H1 (cell line): ENCODE measurements at regions not wholly inside any gene's neighbourhood (a gene's known extent, or its start where the extent isn't known, plus 50 kb on each side); places are given as distances from the start of the nearest gene placed in this dataset.

Experiments
- CTCF ChIA-PET: fragments of 300-600 bp; sonication (Branson Sonifier 250); formaldehyde crosslinking; loops from one replicate; lab custom pipeline; 2021; ENCODE audit not compliant: partially characterized antibody; lab: Charles Lee
- POLR2A ChIA-PET: fragments of 300-600 bp; sonication (Branson Sonifier 250); formaldehyde crosslinking; loops from one replicate; lab custom pipeline; 2021; ENCODE audit warnings: inconsistent platforms; ENCODE audit not compliant: partially characterized antibody; lab: Charles Lee
- DNase-seq, 2 experiments: peaks; one replicate each; pipeline versions ENCODE4 v3.0.0 to v3.0.0-alpha.2; 2010 to 2022; ENCODE audit warnings: low spot score in 2 of 2, low read depth in 1 of 2, mixed read lengths in 1 of 2
- FAIRE-seq: peaks from 2 replicates; lab custom pipeline; 2011; peaks lifted over from hg19 to GRCh38; lab: Jason Lieb, UNC
- H2AFZ ChIP-seq: 2 replicates; pipeline ENCODE4 v1.8.1; 2012; ENCODE audit warnings: low read length, inconsistent platforms
- H2AK5ac ChIP-seq: 2 replicates; pipeline ENCODE4 v1.6.1; 2013; ENCODE audit warnings: low read depth, low read length
- H2BK120ac ChIP-seq: replicated peaks from 2 replicates; pipeline ENCODE3; 2013; ENCODE audit warnings: low read depth, low read length, inconsistent platforms
- H2BK12ac ChIP-seq: 2 replicates; pipeline ENCODE4 v1.6.1; 2013; ENCODE audit warnings: low read depth, low read length
- H2BK15ac ChIP-seq: 2 replicates; pipeline ENCODE4 v1.6.1; 2013; ENCODE audit warnings: low read length
- H2BK20ac ChIP-seq: 2 replicates; pipeline ENCODE4 v1.6.1; 2013; ENCODE audit warnings: low read length
- H2BK5ac ChIP-seq: 2 replicates; pipeline ENCODE4 v1.6.1; 2013; ENCODE audit warnings: low read depth, low read length
- H3K14ac ChIP-seq: 2 replicates; pipeline ENCODE4 v1.6.1; 2013; ENCODE audit warnings: inconsistent platforms; ENCODE audit not compliant: insufficient read length
- H3K18ac ChIP-seq: 2 replicates; pipeline ENCODE4 v1.6.1; 2013; ENCODE audit warnings: low read length; ENCODE audit errors: extremely low read depth
- H3K23ac ChIP-seq: 2 replicates; pipeline ENCODE4 v1.6.1; 2013; ENCODE audit warnings: inconsistent platforms; ENCODE audit not compliant: insufficient read length
- H3K23me2 ChIP-seq: 2 replicates; pipeline ENCODE4 v1.6.1; 2013; ENCODE audit warnings: low read depth, low read length
- H3K27ac ChIP-seq: 2 replicates; pipeline ENCODE4 v1.6.1; 2011; ENCODE audit warnings: low read depth, low read length, inconsistent platforms
- H3K27me3 ChIP-seq, 4 experiments: replicated peaks in 1 of 4; 1 replicate in 1 of 4; 2 replicates in 3 of 4; pipeline versions ENCODE4 v1.6.1 to v1.8.1; 2011 to 2013; ENCODE audit warnings: low read length in 3 of 4, mild to moderate bottlenecking in 3 of 4, inconsistent platforms in 2 of 4, mixed read lengths in 2 of 4, moderate library complexity in 1 of 4; ENCODE audit not compliant: control insufficient read depth in 3 of 4, insufficient read depth in 3 of 4; ENCODE audit errors: extremely low read depth in 1 of 4
- H3K36me3 ChIP-seq, 4 experiments: 2 replicates each; pipeline versions ENCODE4 v1.6.1 to v1.8.1; 2011 to 2013; ENCODE audit warnings: mild to moderate bottlenecking in 4 of 4, low read length in 3 of 4, moderate library complexity in 2 of 4, control low read depth in 1 of 4, inconsistent platforms in 1 of 4; ENCODE audit not compliant: insufficient read depth in 4 of 4, control insufficient read depth in 2 of 4
- H3K4ac ChIP-seq: replicated peaks from 2 replicates; pipeline ENCODE3; 2013; ENCODE audit warnings: low read length, low read depth, mixed read lengths, inconsistent platforms; ENCODE audit not compliant: insufficient read length
- H3K4me1 ChIP-seq, 4 experiments: replicated peaks in 1 of 4; 1 replicate in 1 of 4; 2 replicates in 3 of 4; pipeline versions ENCODE4 v1.6.1 to v1.8.1; 2011 to 2013; ENCODE audit warnings: low read length in 3 of 4, inconsistent platforms in 2 of 4, mixed read lengths in 1 of 4; ENCODE audit not compliant: insufficient read depth in 4 of 4, control insufficient read depth in 3 of 4
- H3K4me2 ChIP-seq, 2 experiments: 2 replicates each; pipeline versions ENCODE4 v1.6.1 to v1.8.1; 2011 to 2013; ENCODE audit warnings: low read depth in 2 of 2, low read length in 2 of 2, control low read depth in 1 of 2, inconsistent platforms in 1 of 2, mild to moderate bottlenecking in 1 of 2; ENCODE audit not compliant: insufficient read depth in 1 of 2
- H3K4me3 ChIP-seq, 4 experiments: fragments of 200-600, 300-600 bp in 1 of 4; sonication (generic), shearing (Covaris generic), sonication (Bioruptor Twin) in 1 of 4; 2 replicates each; pipeline versions ENCODE4 v1.5.1 to v1.8.1; 2011 to 2016; ENCODE audit warnings: low read length in 4 of 4, low read depth in 3 of 4, control low read depth in 2 of 4, inconsistent platforms in 2 of 4, mild to moderate bottlenecking in 2 of 4, mixed read lengths in 1 of 4, moderate library complexity in 1 of 4; ENCODE audit not compliant: insufficient read depth in 2 of 4; ENCODE audit errors: extremely low read depth in 1 of 4
- H3K56ac ChIP-seq: replicated peaks from 2 replicates; pipeline ENCODE3; 2013; ENCODE audit warnings: low read depth, mild to moderate bottlenecking, mixed read lengths, low read length, inconsistent platforms; ENCODE audit not compliant: insufficient read length
- H3K79me1 ChIP-seq: 2 replicates; pipeline ENCODE4 v1.6.1; 2013; ENCODE audit warnings: low read depth, low read length, control low read depth
- H3K79me2 ChIP-seq, 2 experiments: 2 replicates each; pipeline versions ENCODE4 v1.6.1 to v1.8.1; 2012 to 2013; ENCODE audit warnings: low read length in 2 of 2, mild to moderate bottlenecking in 2 of 2, inconsistent platforms in 1 of 2; ENCODE audit not compliant: insufficient read depth in 2 of 2, control insufficient read depth in 1 of 2
- H3K9ac ChIP-seq, 4 experiments: replicated peaks in 1 of 4; 1 replicate in 1 of 4; 2 replicates in 3 of 4; pipeline versions ENCODE4 v1.6.1 to v1.8.1; 2011 to 2013; ENCODE audit warnings: low read depth in 3 of 4, low read length in 3 of 4, control low read depth in 2 of 4, mild to moderate bottlenecking in 2 of 4, moderate library complexity in 2 of 4, inconsistent platforms in 1 of 4; ENCODE audit errors: extremely low read depth in 1 of 4
- H3K9me3 ChIP-seq, 2 experiments: 2 replicates each; pipeline versions ENCODE4 v1.6.1 to v1.8.1; 2012 to 2013; ENCODE audit warnings: mild to moderate bottlenecking in 2 of 2, moderate library complexity in 2 of 2, control low read depth in 1 of 2, inconsistent platforms in 1 of 2, low read depth in 1 of 2, low read length in 1 of 2, mixed read lengths in 1 of 2; ENCODE audit not compliant: insufficient read depth in 2 of 2
- H4K20me1 ChIP-seq, 2 experiments: replicated peaks in 1 of 2; 2 replicates each; pipeline versions ENCODE3 to v1.8.1; 2011 to 2013; ENCODE audit warnings: inconsistent platforms in 2 of 2, low read length in 2 of 2, mild to moderate bottlenecking in 1 of 2; ENCODE audit not compliant: insufficient read depth in 2 of 2, control insufficient read depth in 1 of 2
- H4K5ac ChIP-seq: 2 replicates; pipeline ENCODE4 v1.6.1; 2013; ENCODE audit warnings: low read length, low read depth, mixed read lengths, inconsistent platforms; ENCODE audit not compliant: insufficient read length
- H4K8ac ChIP-seq: 2 replicates; pipeline ENCODE4 v1.8.0; 2013; ENCODE audit warnings: mild to moderate bottlenecking, moderate library complexity, low read length, inconsistent platforms; ENCODE audit not compliant: insufficient read depth; ENCODE audit errors: extremely low read depth
- H4K91ac ChIP-seq: replicated peaks from 2 replicates; pipeline ENCODE3; 2013; ENCODE audit warnings: low read length, mixed read lengths, inconsistent platforms; ENCODE audit not compliant: insufficient read length
- CEBPB ChIP-seq: IDR thresholded peaks from 2 replicates; pipeline ENCODE4 v1.6.1; 2012; ENCODE audit warnings: low read depth, low read length
- CTBP2 ChIP-seq: IDR thresholded peaks from 2 replicates; pipeline ENCODE4 v1.7.0; 2011; ENCODE audit warnings: borderline replicate concordance, mild to moderate bottlenecking, moderate library complexity, mixed read lengths, low read length; ENCODE audit not compliant: insufficient read depth, insufficient read length
- HDAC6 ChIP-seq: IDR thresholded peaks from one replicate; pipeline ENCODE4 v1.7.1; 2012; ENCODE audit warnings: low read depth, mild to moderate bottlenecking, inconsistent platforms, low read length, moderate library complexity
- JUND ChIP-seq: IDR thresholded peaks from 2 replicates; pipeline ENCODE4 v1.6.1; 2011; ENCODE audit warnings: mild to moderate bottlenecking, improper control_type of control experiment, low read length
- RXRA ChIP-seq: IDR thresholded peaks from 2 replicates; pipeline ENCODE4 v1.6.1; 2011; ENCODE audit warnings: low read depth, mild to moderate bottlenecking, low read length, moderate library complexity; ENCODE audit not compliant: insufficient read depth
- YY1 ChIP-seq: IDR thresholded peaks from 2 replicates; pipeline ENCODE4 v1.6.1; 2011; ENCODE audit warnings: low read depth, mild to moderate bottlenecking, low read length
- WGBS, 2 experiments: shearing (Covaris generic) in 1 of 2; methylation state at CpG; one replicate each; pipeline versions ENCODE4 v1.1.6 to v1.1.7; 2013 to 2015; ENCODE audit warnings: low lambda C conversion rate in 2 of 2, mixed read lengths in 2 of 2, inconsistent platforms in 1 of 2, low coverage in 1 of 2, missing lambda C conversion rate in 1 of 2; ENCODE audit not compliant: insufficient replicate concordance in 2 of 2, insufficient coverage in 1 of 2, insufficient read length in 1 of 2; ENCODE audit errors: extremely low coverage in 1 of 2, missing lambda C conversion rate in 1 of 2; 5-methylcytosine and 5-hydroxymethylcytosine counted together
- TF ChIP-seq, protein P1 (sequence below): IDR thresholded peaks from 2 replicates; pipeline ENCODE4 v1.6.1; 2012; ENCODE audit warnings: low read length, inconsistent platforms
- TF ChIP-seq, protein P2 (sequence below): IDR thresholded peaks from 2 replicates; pipeline ENCODE4 v1.6.1; 2011; ENCODE audit warnings: low read length, improper control_type of control experiment

DNA sequence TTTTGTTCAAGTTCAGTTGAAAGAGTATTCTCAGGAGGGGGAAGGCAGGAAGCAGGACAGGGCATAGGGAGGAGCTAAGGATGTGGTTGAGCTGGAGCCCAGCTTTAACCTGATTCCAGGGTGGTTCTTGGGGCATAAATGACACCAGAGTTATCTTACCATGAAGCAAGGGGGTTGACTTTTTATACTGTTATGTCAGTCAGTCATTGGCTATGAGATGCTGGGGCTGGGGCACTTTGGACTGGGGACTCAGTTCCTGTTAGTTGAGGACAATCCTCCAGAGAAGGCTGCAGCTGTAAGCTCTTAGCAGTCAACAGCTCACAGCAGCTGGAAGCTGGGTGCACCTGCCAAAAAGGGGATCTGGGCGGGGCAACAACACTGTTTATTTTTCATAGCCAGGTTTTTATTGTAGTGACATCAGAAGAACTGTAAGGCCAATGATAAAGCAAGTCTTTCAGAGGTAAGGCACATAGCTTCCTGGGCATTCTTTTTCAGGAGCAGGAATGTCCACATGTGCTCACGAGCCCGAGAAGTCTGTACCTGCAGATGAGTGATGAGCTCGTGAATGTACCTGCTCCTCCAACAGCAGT is 78.5 kb downstream of the MID1IP1 start:
- H3K9me3 ChIP-seq: no peaks in the 10 kb centered on the region
- H3K4me1 ChIP-seq: peaks cover 0 to 2% (median 0%) of the 10 kb centered on the region in 4 experiments; a peak in 1 of 7 replicates
- H2AFZ ChIP-seq: no peak overlapping the region
- no peak overlapping the region for H3K4me2 ChIP-seq
- H4K8ac ChIP-seq: no peak overlapping the region
- no peaks in the 10 kb centered on the region for H3K79me2 ChIP-seq
- no peak overlapping the region for H3K4ac ChIP-seq
- H3K18ac ChIP-seq: no peak overlapping the region
- no peak for TF ChIP-seq CEBPB
- TF ChIP-seq, protein P1, sequence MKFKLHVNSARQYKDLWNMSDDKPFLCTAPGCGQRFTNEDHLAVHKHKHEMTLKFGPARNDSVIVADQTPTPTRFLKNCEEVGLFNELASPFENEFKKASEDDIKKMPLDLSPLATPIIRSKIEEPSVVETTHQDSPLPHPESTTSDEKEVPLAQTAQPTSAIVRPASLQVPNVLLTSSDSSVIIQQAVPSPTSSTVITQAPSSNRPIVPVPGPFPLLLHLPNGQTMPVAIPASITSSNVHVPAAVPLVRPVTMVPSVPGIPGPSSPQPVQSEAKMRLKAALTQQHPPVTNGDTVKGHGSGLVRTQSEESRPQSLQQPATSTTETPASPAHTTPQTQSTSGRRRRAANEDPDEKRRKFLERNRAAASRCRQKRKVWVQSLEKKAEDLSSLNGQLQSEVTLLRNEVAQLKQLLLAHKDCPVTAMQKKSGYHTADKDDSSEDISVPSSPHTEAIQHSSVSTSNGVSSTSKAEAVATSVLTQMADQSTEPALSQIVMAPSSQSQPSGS: no peak
- TF ChIP-seq RXRA: no peak
- TF ChIP-seq CTBP2: no peak
- TF ChIP-seq, protein P2, sequence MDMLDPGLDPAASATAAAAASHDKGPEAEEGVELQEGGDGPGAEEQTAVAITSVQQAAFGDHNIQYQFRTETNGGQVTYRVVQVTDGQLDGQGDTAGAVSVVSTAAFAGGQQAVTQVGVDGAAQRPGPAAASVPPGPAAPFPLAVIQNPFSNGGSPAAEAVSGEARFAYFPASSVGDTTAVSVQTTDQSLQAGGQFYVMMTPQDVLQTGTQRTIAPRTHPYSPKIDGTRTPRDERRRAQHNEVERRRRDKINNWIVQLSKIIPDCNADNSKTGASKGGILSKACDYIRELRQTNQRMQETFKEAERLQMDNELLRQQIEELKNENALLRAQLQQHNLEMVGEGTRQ: no peak
- TF ChIP-seq JUND: no peak
- TF ChIP-seq YY1: no peak
- TF ChIP-seq HDAC6: no peak
- H2BK15ac ChIP-seq: no peak overlapping the region
- no peak overlapping the region for H3K14ac ChIP-seq
- no peak overlapping the region for H3K56ac ChIP-seq
- H3K4me3 ChIP-seq: no peak overlapping the region
- no peak for FAIRE-seq
- H3K27ac ChIP-seq: no peak overlapping the region
- ChIA-PET POLR2A (interaction anchor here (0.6 to 1.4 kb wide), 3 partner anchors 8 to 279 kb away, joined by 3 to 5 read pairs (median 3); no protein-coding TSS in a partner anchor), CTCF (interaction anchor here (1.0 kb wide), 1 partner anchor 255 kb away, joined by 3 read pairs; no protein-coding TSS in a partner anchor)
- 88% methylated on average over 2 of the region's 4 CpGs; no CpG with 5 or more reads in 1 of the 2 experiments for WGBS, 2 experiments
- no peak for DNase-seq
- H2BK20ac ChIP-seq: no peak overlapping the region
- no peak overlapping the region for H4K91ac ChIP-seq
- no peak overlapping the region for H2BK12ac ChIP-seq
- H3K23ac ChIP-seq: no peak overlapping the region
- no peak overlapping the region for H2BK5ac ChIP-seq
- no peak overlapping the region for H2AK5ac ChIP-seq
- H3K9ac ChIP-seq: no peak overlapping the region
- no peaks in the 10 kb centered on the region for H3K36me3 ChIP-seq
- H3K23me2 ChIP-seq: no peaks in the 10 kb centered on the region
- H4K20me1 ChIP-seq: no peaks in the 10 kb centered on the region
- H4K5ac ChIP-seq: no peak overlapping the region
- no peak overlapping the region for H2BK120ac ChIP-seq
- no peaks in the 10 kb centered on the region for H3K79me1 ChIP-seq
- no peaks in the 10 kb centered on the region for H3K27me3 ChIP-seq
